DMS53 treated with DMSO at 0.1 percent for 48 hours (cell line): ENCODE measurements at regions not wholly inside any gene's neighbourhood (a gene's known extent, or its start where the extent isn't known, plus 50 kb on each side); places are given as distances from the start of the nearest gene placed in this dataset.

Experiments used
- DNase-seq: peaks from one replicate; lab custom pipeline; 2025; ENCODE audit not compliant: unreplicated experiment; lab: John Stamatoyannopoulos, UW

GRCh38 chr6:43838276-43839036 is 68.4 kb downstream of the VEGFA start:
- peak; percentile 8 for DNase-seq

GRCh38 chr6:43837507-43837906 is 67.5 kb downstream of the VEGFA start:
- DNase-seq, result no peak

GRCh38 chr6:43836507-43837240 is 66.7 kb downstream of the VEGFA start:
- no peak for DNase-seq
